SK-N-MC (cell line): ENCODE measurements at regions not wholly inside any gene's neighbourhood (a gene's known extent, or its start where the extent isn't known, plus 50 kb on each side); places are given as distances from the start of the nearest gene placed in this dataset.

Source experiments
- EZH2 ChIP-seq: fragments of 200-600 bp; sonication (generic); IDR thresholded peaks from one replicate; pipeline ENCODE4 v1.6.1; 2017; ENCODE audit warnings: antibody characterized with exemption
- POLR2AphosphoS5 ChIP-seq: IDR thresholded peaks from 2 replicates; pipeline ENCODE4 v1.6.1; 2012; ENCODE audit warnings: mild to moderate bottlenecking, low read depth, low read length, borderline replicate concordance

DNA sequence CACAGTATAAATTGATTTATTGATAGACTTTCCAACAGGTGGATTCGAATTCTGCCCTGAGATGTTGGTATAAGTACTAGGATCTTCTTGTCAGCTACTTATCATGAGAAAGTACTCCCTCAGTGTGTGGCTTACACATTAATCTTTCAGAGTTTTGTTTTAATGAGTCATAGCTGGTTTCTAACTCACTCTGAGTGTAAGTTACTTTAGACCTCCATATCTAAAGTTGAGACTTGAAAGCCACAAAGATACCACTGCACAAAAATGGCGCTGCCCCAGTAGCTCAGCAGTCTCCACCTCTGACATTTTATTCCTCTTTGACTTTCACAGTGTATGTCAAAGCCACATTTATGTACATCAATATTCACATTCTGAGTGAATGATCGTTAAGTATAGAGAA, 318.5 kb downstream of the ARAP2 start:
- TF ChIP-seq POLR2AphosphoS5, result no peak
- no peak for TF ChIP-seq EZH2
